ENCODE measurements at regions not wholly inside any gene's neighbourhood (a gene's known extent, or its start where the extent isn't known, plus 50 kb on each side); places are given as distances from the start of the nearest gene placed in this dataset.

DNA sequence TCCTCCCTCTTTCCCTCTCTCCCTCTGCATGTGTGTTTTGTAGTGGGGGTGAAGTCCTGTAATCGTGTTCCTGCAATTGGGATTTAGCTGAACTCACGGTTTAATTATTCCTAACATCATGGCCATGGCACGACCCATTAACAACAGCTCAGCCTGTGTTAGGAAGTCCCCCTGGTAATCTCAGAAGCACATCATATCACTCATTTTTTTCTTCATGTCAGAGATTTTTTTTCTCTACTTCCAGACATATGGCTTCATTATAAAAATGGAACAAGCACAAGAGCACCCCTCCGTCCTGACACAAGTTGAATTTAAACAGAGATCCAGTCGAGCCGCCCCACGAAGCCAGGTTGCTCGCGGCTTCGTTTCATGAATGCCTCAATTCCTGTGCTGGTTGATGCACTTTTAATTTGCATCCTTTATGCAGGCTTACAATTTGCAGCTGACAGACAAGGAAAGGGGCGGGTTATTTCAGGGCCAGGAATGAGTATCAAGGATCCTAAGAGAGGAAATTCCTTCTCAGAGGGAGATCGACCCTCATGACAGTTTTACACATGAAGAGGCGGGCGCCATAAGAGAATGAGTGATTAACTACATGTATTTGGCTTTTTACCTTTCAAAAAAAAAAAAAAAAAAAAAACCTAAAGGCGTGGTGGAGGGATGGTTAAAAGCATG, 192.9 kb downstream of the MAF start:
- TF ChIP-seq, protein P1, sequence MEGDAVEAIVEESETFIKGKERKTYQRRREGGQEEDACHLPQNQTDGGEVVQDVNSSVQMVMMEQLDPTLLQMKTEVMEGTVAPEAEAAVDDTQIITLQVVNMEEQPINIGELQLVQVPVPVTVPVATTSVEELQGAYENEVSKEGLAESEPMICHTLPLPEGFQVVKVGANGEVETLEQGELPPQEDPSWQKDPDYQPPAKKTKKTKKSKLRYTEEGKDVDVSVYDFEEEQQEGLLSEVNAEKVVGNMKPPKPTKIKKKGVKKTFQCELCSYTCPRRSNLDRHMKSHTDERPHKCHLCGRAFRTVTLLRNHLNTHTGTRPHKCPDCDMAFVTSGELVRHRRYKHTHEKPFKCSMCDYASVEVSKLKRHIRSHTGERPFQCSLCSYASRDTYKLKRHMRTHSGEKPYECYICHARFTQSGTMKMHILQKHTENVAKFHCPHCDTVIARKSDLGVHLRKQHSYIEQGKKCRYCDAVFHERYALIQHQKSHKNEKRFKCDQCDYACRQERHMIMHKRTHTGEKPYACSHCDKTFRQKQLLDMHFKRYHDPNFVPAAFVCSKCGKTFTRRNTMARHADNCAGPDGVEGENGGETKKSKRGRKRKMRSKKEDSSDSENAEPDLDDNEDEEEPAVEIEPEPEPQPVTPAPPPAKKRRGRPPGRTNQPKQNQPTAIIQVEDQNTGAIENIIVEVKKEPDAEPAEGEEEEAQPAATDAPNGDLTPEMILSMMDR (IDR thresholded peaks at IDR 0.05): no peak
- no peak for TF ChIP-seq POLR2A (IDR thresholded peaks at IDR 0.05)
